ENCODE measurements at regions not wholly inside any gene's neighbourhood (a gene's known extent, or its start where the extent isn't known, plus 50 kb on each side); places are given as distances from the start of the nearest gene placed in this dataset.

- H3K4me2 ChIP-seq (ENCODE audit: low read length) = no peak overlapping the region
- TF ChIP-seq ATF3 (IDR thresholded peaks at IDR 0.05) (no peak), CEBPB (IDR thresholded peaks at IDR 0.05; ENCODE audit: low read depth) (no peak), REST (IDR thresholded peaks at IDR 0.05; ENCODE audit: low read depth) (no peak), SIN3A (IDR thresholded peaks at IDR 0.05; ENCODE audit: low read depth) (no peak), MAX (IDR thresholded peaks at IDR 0.05) (no peak), RAD21 (IDR thresholded peaks at IDR 0.05; ENCODE audit: low read depth) (no peak), ZFX (IDR thresholded peaks at IDR 0.05) (no peak), SP1 (IDR thresholded peaks at IDR 0.05; ENCODE audit: low read depth) (no peak), EZH2 (IDR thresholded peaks at IDR 0.05) (no peak), CTCF (IDR thresholded peaks at IDR 0.05 in 2 of 3, conservative IDR thresholded peaks at IDR 0.05 in 1 of 3; ENCODE audit: borderline replicate concordance in 1 of 3, insufficient read depth in 1 of 3, low read depth in 2 of 3, low read length in 2 of 3) (no peak), YY1 (IDR thresholded peaks at IDR 0.05; ENCODE audit: extremely low read depth, insufficient replicate concordance, low read depth, low read length) (no peak), POLR2AphosphoS5 (IDR thresholded peaks at IDR 0.05; ENCODE audit: low read depth, low read length) (no peak), EZH2phosphoT487 (IDR thresholded peaks at IDR 0.05; ENCODE audit: borderline replicate concordance) (no peak), EGR1 (IDR thresholded peaks at IDR 0.05; ENCODE audit: low read depth) (no peak), ZNF274 (IDR thresholded peaks at IDR 0.05; ENCODE audit: low read depth, low read length) (no peak), POLR2A (IDR thresholded peaks at IDR 0.05; ENCODE audit: borderline replicate concordance, extremely low read depth, insufficient read depth, insufficient read length) (no peak), ELF1 (IDR thresholded peaks at IDR 0.05; ENCODE audit: borderline replicate concordance, low read depth) (no peak), JUND (IDR thresholded peaks at IDR 0.05) (no peak)
- no peaks in the 10 kb centered on the region for H3K27me3 ChIP-seq (ENCODE audit: insufficient read depth, low read length)
- no peak overlapping the region for H3K4me3 ChIP-seq (replicated peaks in 1 of 2; ENCODE audit: low read depth in 1 of 2, low read length in 2 of 2)
- ChIA-PET POLR2A (no interaction called here), CTCF (no interaction called here), RAD21 (ENCODE audit: low non-redundant PET in 1 of 2, low total read pairs in 2 of 2, uncharacterized antibody in 2 of 2, unreplicated experiment in 2 of 2) (no interaction called here)
- no peak overlapping the region for H3K27ac ChIP-seq (ENCODE audit: low read depth, low read length)
- no peak overlapping the region for H3K9ac ChIP-seq (ENCODE audit: low read length)
- no peak overlapping the region for H2AFZ ChIP-seq (ENCODE audit: low read depth, low read length, poor library complexity, severe bottlenecking)
- BruUV-seq (replicated peaks) = no TSS peak
- intact Hi-C loops (cut with micrococcal nuclease) = no loop called here
- ATAC-seq (no peak), DNase-seq (ENCODE audit: low read depth, low spot score) (no peak)
- no peaks in the 10 kb centered on the region for H3K4me1 ChIP-seq (ENCODE audit: control insufficient read depth in 1 of 2, insufficient read depth in 2 of 2, low read length in 2 of 2)
- no peaks in the 10 kb centered on the region for H3K36me3 ChIP-seq (ENCODE audit: control insufficient read depth in 1 of 2, insufficient read depth in 2 of 2, low read length in 2 of 2)
- no peaks in the 10 kb centered on the region for H3K9me2 ChIP-seq (ENCODE audit: insufficient read depth)
- H3K79me2 ChIP-seq (ENCODE audit: insufficient read depth, low read length) = no peaks in the 10 kb centered on the region
- peaks cover 11 to 33% of the 10 kb centered on the region in 2 experiments; a peak in 2 of 4 replicates for H3K9me3 ChIP-seq (ENCODE audit: control insufficient read depth in 1 of 2, insufficient read depth in 1 of 2, low read depth in 1 of 2, low read length in 2 of 2)
- no peaks in the 10 kb centered on the region for H4K20me1 ChIP-seq (ENCODE audit: insufficient read depth)
These were observed 733.5 kb downstream of the NTRK3 start for GRCh38 chr15:87522997-87523396.
